Kidney (tissue), 13 donors: ENCODE measurements at regions not wholly inside any gene's neighbourhood (a gene's known extent, or its start where the extent isn't known, plus 50 kb on each side); places are given as distances from the start of the nearest gene placed in this dataset.
A peak's percentile ranks its signal among the peaks of the same experiment; 100 is the strongest.

Source experiments
- DNase-seq, 5 donors: peaks; one replicate each; pipeline ENCODE4 v3.0.0-alpha.2; 2013 to 2020
- FAIRE-seq: peaks from 2 replicates; lab custom pipeline; 2012; peaks lifted over from hg19 to GRCh38; lab: Jason Lieb, UNC
- H3K27ac ChIP-seq, 2 donors: one replicate each; pipeline ENCODE4 v1.7.0; 2013; ENCODE audit warnings: low read depth in 2 of 2, low read length in 2 of 2, inconsistent platforms in 1 of 2
- H3K27me3 ChIP-seq: one replicate; pipeline ENCODE4 v1.7.1; 2013; ENCODE audit warnings: low read length, inconsistent platforms; ENCODE audit not compliant: control insufficient read depth, insufficient read depth
- H3K36me3 ChIP-seq, 3 donors: one replicate each; pipeline versions ENCODE4 v1.7.0 to v1.7.1; 2013; ENCODE audit warnings: low read length in 3 of 3, control low read depth in 1 of 3, inconsistent platforms in 1 of 3; ENCODE audit not compliant: insufficient read depth in 3 of 3, control insufficient read depth in 2 of 3
- H3K4me1 ChIP-seq, 3 donors: one replicate each; pipeline versions ENCODE4 v1.7.0 to v1.7.1; 2013; ENCODE audit warnings: low read length in 3 of 3, inconsistent platforms in 1 of 3, low read depth in 1 of 3; ENCODE audit not compliant: control insufficient read depth in 2 of 3, insufficient read depth in 2 of 3
- H3K4me3 ChIP-seq, 3 donors: one replicate each; pipeline versions ENCODE4 v1.7.0 to v1.8.1; 2013; ENCODE audit warnings: low read length in 3 of 3, control low read depth in 1 of 3, inconsistent platforms in 1 of 3
- H3K9ac ChIP-seq, 3 donors: one replicate each; pipeline versions ENCODE4 v1.7.0 to v1.7.1; 2013; ENCODE audit warnings: low read length in 3 of 3, control low read depth in 1 of 3, inconsistent platforms in 1 of 3
- H3K9me3 ChIP-seq, 3 donors: one replicate each; pipeline versions ENCODE4 v1.7.0 to v1.7.1; 2013; ENCODE audit warnings: low read length in 3 of 3, control low read depth in 1 of 3, inconsistent platforms in 1 of 3; ENCODE audit not compliant: control insufficient read depth in 2 of 3, insufficient read depth in 1 of 3
- CTCF ChIP-seq: IDR thresholded peaks from 3 replicates; pipeline ENCODE4 v1.5.1; 2012; ENCODE audit warnings: mild to moderate bottlenecking, moderate library complexity, borderline replicate concordance; ENCODE audit not compliant: insufficient read depth; ENCODE audit errors: extremely low read depth
- intact Hi-C: fragments of 100-400 bp; cut with DNase I; formaldehyde crosslinking; loops from one replicate; pipeline ENCODE4 v1.11.1; 2022
- donor health status: control.
- donor health status: control.
- donor health status: control.
- donor health status: control.
- donor health status: control.
- donor health status: DM: yes; HTN: yes; CAD: no.
- donor health status: Normal renal cell carcinoma (clear cell type).

GRCh38 chr10:61542596-61542995 lies 89.4 kb upstream of the TMEM26 start:
- Histone ChIP-seq H3K27ac (no peak overlapping the region), H3K4me1 (no peaks in the 10 kb centered on the region), H3K9me3 (no peaks in the 10 kb centered on the region), H3K27me3 (no peaks in the 10 kb centered on the region), H3K4me3 (no peak overlapping the region), H3K9ac (no peak overlapping the region), H3K36me3 (no peaks in the 10 kb centered on the region)
- no peak for FAIRE-seq
- peak in 2 of 5 donors; percentile 21 to 60 for DNase-seq
- intact Hi-C loops = no loop called here
- no peak for TF ChIP-seq CTCF

GRCh38 chr10:61541960-61542359 lies 88.8 kb upstream of the TMEM26 start:
- Histone ChIP-seq H3K27me3 (no peaks in the 10 kb centered on the region), H3K9me3 (no peaks in the 10 kb centered on the region), H3K36me3 (no peaks in the 10 kb centered on the region), H3K9ac (no peak overlapping the region), H3K27ac (no peak overlapping the region), H3K4me1 (no peaks in the 10 kb centered on the region), H3K4me3 (no peak overlapping the region)
- no peak for FAIRE-seq
- no peak for DNase-seq
- intact Hi-C loops = no loop called here
- TF ChIP-seq CTCF = no peak

GRCh38 chr10:61539876-61540275 lies 86.7 kb upstream of the TMEM26 start:
- no peaks in the 10 kb centered on the region for H3K9me3 ChIP-seq
- no peaks in the 10 kb centered on the region for H3K4me1 ChIP-seq
- H3K36me3 ChIP-seq = no peaks in the 10 kb centered on the region
- TF ChIP-seq CTCF = no peak
- intact Hi-C loops = no loop called here
- no peaks in the 10 kb centered on the region for H3K27me3 ChIP-seq
- DNase-seq (no peak), FAIRE-seq (no peak)
- no peak overlapping the region for H3K27ac ChIP-seq
- no peak overlapping the region for H3K9ac ChIP-seq
- no peak overlapping the region for H3K4me3 ChIP-seq

- no peak for DNase-seq
- no peaks in the 10 kb centered on the region for H3K27me3 ChIP-seq
- intact Hi-C loops = no loop called here
- FAIRE-seq = no peak
- H3K36me3 ChIP-seq = no peaks in the 10 kb centered on the region
- no peak overlapping the region for H3K9ac ChIP-seq
- H3K4me1 ChIP-seq = no peaks in the 10 kb centered on the region
- no peak overlapping the region for H3K4me3 ChIP-seq
- no peak overlapping the region for H3K27ac ChIP-seq
- no peak for TF ChIP-seq CTCF
- H3K9me3 ChIP-seq = peaks cover 0 to 2% (median 0%) of the 10 kb centered on the region in 3 donors
These were observed 76.0 kb upstream of the TMEM26 start for GRCh38 chr10:61529208-61529607.
